ENCODE measurements at regions not wholly inside any gene's neighbourhood (a gene's known extent, or its start where the extent isn't known, plus 50 kb on each side); places are given as distances from the start of the nearest gene placed in this dataset.

DNA sequence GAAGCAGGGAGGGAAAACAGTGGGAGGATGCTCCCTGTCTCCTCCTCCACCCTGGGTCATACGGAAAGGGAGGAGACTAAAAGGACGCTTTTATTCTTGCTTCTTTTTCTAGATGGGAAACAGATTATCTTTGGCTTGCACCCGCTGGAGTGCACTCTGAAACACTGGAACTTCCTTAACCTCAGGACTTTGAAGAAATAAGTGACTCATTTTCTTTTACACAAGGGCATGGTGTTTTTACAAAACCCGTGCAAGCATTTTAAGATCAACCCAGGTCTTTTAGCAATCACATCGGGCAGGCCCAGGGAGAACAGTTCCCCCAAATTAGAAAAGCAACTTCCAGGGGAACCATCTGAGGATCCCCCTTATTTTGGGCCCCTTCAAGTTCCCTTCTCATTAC, 80.9 kb upstream of the TSPAN11 start:
- TF ChIP-seq, protein P1, sequence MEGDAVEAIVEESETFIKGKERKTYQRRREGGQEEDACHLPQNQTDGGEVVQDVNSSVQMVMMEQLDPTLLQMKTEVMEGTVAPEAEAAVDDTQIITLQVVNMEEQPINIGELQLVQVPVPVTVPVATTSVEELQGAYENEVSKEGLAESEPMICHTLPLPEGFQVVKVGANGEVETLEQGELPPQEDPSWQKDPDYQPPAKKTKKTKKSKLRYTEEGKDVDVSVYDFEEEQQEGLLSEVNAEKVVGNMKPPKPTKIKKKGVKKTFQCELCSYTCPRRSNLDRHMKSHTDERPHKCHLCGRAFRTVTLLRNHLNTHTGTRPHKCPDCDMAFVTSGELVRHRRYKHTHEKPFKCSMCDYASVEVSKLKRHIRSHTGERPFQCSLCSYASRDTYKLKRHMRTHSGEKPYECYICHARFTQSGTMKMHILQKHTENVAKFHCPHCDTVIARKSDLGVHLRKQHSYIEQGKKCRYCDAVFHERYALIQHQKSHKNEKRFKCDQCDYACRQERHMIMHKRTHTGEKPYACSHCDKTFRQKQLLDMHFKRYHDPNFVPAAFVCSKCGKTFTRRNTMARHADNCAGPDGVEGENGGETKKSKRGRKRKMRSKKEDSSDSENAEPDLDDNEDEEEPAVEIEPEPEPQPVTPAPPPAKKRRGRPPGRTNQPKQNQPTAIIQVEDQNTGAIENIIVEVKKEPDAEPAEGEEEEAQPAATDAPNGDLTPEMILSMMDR (IDR thresholded peaks at IDR 0.05; ENCODE audit: low read length) = no peak
- no peak for TF ChIP-seq EZH2 (IDR thresholded peaks at IDR 0.05; ENCODE audit: borderline replicate concordance, low read length)
